DMS53 treated with DMSO at 0.1 percent for 48 hours (cell line): ENCODE measurements at regions not wholly inside any gene's neighbourhood (a gene's known extent, or its start where the extent isn't known, plus 50 kb on each side); places are given as distances from the start of the nearest gene placed in this dataset.
"Not testable (repeated sequence)": the region's sequence is repeated elsewhere in the genome, so short reads cannot be mapped to it uniquely, and the experiment has no call there.

ENCODE experiments used
- DNase-seq: peaks from one replicate; lab custom pipeline; 2025; ENCODE audit not compliant: unreplicated experiment; lab: John Stamatoyannopoulos, UW

DNA sequence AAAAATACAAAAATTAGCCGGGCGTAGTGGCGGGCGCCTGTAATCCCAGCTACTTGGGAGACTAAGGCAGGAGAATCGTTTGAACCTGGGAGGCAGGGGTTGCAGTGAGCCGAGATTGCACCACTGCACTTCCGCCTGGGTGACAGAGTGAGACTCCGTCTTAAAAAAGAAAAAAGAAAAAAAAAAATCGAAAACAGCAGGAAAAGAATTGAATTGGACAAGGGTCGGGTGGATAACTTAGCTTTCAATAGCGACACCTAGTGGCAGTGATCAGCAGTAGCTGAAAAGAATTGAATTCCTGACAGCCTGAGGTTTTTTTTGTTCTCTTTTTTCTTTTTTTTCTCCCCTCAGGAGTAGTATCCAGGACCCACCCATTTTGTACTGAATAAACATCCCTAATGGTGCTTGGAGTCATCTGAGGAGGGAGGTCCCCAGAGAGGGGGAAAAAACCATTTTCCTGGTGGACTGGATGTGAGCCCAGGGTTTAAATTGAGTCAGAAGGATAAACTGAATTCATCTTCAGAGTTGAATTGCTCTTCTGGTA, 55.1 kb downstream of the CYCS start:
- DNase-seq, result peak; percentile 91

DNA sequence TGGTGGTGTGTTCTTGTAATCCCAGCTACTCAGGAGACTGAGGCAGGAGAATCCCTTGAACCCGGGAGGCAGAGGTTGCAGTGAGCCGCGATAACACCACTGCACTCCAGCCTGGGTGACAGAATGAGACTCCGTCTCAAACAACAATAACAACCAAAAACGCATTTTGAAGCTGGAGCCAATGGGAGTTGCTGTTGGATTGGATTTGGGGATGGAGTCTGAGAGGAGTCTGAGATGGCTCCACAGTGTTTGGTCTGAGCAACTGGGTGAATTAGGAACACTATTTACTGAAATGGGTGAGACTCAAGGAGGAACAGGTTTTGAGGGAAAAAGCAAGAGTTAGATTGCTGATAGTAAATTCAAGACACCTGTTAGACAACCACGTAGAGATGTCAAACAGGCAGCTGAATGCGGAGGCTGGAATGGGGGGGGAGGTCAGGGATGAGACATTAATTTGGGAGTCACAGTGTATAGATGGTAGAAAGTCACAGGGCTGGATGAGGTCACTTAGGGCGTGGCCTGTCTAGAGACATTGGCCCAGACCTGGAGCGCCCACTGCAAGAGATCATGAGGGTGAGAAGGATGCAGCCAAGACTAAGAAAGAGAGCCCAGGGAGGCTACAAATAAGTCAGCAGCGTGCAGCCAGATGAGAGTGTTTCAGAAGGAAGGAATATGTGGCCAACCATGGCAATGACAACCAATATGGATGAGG, 56.4 kb downstream of the CYCS start:
- no peak for DNase-seq

DNA sequence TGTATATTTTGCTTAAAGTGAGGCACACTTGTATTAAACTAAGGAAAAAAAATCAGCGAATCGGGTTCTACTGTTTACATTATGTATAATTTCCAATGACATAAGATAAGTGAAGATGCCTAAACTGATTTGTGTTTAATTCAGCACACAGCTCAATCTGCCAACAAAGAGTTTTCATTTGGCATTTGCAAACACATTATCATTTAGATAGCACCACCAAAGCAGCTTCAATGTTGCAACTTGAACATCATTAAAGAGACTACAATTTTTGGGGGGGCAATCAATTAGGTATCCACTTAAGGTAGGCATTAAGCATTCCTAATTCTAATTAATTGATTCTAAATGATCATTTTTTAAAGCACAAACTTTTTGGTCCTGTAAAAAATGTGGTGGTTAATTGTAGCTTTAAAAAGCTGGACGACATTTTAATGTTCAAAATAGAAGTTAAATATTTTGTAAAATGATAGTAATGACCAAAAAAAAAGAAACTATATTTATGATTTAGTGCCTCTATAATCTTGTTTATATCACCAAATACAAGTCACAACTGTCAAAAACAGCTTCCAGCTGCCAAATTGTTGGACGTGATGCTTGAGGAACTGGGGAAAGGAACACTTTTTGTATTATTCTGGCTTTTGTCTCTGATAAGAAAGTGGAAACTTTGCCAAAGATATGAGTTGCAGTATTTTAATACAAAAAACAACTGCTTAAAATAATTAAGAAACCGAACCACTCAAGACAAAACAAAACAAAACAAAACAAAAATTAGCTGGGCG, 57.1 kb downstream of the CYCS start:
- no peak for DNase-seq

DNA sequence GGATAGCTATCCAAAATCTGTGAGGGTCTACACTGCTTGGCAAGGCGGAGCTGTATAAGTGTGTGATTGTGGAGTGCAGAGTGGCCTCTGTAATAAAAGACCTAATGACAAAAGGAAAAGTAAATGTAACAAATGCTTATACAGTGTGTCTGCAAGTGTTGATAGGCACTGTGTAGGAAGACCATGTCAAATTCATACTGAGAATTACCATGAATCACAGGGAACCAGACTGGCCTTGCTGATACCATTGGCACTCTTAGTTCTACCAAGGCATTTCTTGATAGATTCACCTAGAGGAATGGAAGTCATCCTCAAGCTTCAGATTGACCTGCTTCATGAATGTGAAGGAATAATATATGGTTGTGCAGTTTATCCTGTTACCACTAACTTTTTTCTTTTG, 58.8 kb downstream of the CYCS start:
- DNase-seq, result no peak

DNA sequence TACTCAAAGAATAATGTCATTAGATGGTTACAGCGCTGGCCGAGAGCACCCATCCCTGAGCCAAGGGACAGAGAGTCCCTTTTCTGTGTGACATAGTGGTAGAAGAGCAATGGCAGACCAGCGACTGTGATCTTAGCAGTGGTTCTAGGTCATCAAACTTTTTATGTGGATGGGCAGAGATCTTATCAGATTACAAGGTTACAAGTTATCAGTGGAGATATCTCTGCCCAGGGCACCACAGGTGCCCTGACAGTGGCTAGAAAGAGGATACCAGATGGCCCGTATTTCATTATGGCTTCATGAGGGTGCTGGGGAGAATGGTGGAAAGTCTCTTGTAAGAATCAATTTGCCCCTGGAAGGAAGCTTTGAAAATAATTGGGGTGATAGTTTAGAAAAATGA, 62.7 kb downstream of the CYCS start:
- DNase-seq, result no peak

DNA sequence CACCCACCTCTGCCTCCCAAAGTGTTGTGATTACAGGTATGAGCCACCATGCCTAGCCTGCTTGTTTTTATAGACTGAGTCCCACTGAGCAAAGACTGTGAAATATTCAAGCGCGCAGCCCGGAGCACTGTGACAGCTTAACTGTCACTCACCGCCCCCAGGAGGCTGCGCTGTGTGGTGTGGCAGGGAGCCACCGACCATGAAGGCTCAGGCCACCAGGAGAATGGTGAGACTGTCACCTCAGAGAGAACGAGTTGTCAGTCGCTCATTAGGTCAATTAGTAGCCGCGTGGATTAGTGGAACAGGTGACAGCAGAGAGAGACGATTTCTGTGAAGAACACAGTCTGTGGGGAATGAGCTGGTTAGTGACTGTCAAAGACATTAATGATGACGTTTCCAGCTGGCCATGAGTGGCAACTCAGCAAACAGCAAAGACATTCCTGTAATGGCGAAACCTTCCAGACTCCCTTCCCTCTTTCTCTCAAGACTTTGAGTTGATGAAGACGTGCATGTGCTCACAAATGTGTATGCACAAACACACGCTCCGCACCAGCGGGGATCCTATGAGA, 64.5 kb downstream of the CYCS start:
- DNase-seq, result no peak

DNA sequence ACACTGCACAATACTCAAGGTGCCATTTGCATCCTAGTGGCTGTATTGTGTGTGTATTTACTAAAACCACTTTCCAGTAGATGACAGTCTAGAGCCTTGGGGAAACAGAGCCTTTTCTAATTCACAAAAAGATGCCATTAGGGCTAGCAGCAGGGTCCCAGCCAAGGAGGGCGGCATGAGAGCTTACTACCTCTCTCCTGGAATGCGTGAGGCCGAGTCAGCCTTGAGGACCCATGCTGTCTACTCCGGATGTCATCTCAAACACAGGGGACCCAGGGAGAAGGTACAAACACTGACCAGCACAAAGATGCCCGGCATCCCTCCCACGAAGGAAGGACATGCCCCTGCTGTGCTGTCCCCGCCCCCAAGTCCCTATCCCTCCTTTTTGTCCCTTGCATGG, 65.5 kb downstream of the CYCS start:
- DNase-seq, result no peak

DNA sequence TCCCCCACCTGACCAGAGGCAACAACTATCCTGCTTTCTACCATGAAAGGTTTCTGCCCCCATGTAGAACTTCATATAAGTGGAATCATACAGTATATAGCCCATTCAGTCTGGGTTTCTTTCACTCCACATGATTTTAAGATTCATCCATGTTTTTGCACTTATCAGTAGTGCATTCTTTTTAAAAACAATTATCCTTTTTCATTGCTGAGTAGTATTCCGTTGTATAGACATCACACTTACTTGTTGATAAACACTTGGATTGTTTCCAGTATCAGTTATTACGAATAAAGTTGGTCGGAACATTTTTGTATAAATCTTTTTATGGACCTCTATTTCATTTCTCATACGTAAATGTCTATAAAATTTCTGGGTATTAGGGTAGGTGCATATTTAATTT, 68.7 kb downstream of the CYCS start:
- no peak for DNase-seq

DNA sequence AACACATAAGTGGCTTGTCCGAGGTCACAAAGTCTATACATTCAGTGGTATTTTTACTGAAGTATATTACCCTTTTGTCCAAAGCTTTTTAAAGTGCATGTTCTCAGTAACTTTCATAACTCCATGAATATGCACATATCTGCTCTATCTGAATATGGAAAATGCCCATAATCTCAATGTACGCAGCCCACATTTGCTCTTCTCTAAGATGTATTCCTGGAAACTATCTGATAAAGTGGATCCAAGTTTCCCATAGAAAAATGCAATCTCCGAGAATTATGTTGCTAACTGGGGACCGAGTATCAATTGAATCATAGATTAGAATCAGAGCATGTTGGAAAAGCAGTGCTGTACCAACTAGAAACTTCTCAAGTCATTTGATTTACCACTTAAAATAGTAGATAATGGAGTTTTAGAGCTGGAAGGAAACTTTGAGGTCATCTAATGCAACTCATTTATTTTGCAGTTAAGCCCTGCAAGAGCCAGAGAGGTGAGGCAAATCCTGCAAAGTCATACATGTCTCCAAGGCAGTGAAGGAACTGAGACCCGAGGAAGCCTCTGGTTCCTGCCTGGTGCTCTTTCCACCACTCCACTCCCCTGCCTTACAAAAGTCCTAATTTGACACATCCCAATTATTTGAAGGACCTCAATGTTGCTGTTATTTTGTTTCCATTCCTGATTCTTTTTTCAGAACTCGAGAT, 69.4 kb downstream of the CYCS start:
- DNase-seq, result no peak

DNA sequence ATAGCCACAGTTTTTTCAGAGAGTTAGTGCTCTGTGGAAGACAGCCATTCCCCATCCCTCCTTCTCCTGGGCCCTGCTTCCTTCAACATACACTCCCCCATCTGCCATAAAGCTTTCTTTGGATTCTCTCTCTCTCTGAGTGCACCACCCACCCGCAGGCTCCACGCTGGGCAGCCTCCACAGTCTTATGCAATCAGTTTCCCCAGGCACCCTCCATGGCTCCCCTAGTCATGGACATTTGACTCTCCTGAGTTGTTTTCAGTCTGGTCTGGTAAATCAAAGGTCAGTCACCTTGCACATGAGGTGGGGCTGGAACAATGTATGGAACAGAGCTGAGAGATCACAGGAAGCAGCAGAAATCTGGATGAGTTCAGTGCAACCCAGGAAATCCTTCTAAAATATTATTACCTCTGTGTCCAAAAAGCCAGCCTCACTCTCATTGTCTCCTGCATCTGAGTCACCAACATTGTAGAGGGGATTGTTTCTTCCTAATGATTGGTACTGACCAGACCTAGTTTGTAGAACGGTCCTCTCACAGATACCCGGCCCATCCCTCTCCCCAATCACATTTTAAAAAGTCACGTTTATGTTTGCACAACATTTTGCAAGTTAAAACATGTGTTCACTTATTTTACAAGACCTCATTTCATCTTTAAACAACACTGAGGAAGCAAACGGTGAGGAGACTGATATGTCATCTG, 70.1 kb downstream of the CYCS start:
- no peak for DNase-seq

DNA sequence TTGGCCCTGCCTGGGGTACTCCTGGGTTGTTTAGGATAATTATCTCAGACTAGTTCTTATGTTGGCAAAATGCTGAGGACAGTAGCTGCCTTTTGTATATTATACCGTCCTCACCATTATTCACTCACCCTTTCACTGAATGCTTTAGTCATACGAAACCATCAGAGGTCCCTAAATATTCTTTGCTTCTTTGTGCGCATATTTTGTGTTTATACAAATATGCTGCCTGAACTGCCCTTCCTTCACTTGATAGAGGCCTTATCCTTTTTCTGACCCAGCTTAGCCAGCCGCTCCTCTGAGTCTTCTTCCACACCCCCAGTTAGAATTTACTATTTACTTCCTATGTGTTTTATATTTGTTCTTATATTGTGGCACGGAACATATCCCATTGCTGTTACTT, 70.2 kb upstream of the OSBPL3 start:
- no peak for DNase-seq

DNA sequence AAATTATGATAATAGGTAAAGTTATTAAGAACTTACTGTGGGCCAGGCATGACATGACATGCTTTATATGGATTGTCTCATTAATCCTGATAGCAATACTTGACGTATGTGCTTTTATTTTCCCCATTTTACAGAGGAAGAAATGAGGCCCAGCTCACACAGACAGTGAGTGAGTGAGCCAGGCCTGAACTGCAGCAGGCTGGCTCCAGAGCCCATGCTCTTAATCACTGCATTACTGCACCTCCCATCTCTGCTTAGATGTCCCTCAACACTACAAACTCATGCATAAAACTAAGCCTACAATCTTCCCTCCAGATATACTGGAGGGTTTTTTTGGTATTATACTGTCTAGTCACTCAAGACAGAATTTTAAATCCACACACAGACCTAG, 68.5 kb upstream of the OSBPL3 start:
- no peak for DNase-seq

DNA sequence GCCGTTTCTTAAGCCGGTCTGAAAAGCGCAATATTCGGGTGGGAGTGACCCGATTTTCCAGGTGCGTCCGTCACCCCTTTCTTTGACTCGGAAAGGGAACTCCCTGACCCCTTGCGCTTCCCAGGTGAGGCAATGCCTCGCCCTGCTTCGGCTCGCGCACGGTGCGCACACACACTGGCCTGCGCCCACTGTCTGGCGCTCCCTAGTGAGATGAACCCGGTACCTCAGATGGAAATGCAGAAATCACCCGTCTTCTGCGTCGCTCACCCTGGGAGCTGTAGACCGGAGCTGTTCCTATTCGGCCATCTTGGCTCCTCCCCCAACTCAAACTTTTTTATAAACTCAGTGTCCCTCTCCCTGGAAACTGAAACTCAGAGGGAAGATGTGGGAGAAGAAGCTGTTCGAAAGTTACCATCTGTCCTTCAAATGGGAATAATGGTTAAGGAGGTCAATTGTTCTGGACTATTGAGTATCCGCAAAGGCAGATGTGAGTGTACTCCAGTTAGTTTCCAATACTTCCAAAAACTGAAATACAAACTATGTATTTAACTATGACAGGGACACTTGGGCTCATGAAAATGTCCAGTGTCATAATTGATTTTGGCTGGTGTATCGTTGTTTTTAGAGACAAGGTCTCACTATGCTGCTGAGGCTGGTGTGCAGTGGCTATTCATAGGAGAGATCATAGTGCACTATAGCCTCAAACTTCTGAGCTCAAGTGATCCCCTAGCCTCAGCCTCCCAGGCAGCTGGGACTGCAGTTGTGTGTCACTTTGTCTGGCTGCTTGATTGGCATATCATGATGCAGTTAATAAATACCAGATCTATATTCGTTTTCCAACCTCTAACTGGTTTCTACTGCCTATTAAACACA, 67.8 kb upstream of the OSBPL3 start:
- not testable (repeated sequence) for DNase-seq

DNA sequence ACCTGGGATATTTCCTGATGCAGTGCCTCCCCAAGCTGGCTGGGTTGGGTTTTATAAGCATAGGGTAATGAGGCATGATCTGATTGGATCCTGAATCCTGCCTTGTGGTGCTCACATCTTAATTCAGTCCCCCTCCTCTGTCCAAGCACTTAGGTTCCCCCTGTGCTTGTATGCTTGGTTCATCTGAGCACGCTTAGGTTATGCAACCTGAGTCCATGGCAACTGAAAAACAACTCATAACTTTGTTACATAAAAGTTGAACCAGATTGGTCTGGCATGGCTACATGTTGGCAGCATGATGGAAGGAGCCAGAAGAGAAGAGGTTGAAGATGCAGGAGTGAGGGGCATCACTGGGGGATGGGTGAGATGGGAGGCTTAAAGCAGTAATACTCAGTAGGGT, 57.3 kb upstream of the OSBPL3 start:
- no peak for DNase-seq

DNA sequence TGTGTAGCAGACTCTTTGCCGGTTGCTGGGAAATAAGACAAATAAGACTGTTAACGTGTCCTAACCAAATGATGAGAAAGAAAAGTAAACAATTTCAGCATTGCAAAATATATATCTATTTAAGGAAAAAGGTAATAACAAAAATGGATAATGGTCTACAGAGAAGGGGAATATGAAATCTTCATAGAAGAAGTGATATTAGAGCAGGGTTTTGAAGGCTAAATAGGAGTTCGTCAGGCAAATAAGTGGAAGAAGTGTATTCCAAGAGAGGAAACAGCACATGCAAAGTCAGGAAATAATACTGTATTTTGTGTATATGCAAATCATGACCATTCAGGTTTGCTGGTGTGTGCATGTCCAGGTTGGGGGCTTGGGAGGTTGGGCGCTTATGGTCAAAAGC, 55.3 kb upstream of the OSBPL3 start:
- DNase-seq, result no peak

DNA sequence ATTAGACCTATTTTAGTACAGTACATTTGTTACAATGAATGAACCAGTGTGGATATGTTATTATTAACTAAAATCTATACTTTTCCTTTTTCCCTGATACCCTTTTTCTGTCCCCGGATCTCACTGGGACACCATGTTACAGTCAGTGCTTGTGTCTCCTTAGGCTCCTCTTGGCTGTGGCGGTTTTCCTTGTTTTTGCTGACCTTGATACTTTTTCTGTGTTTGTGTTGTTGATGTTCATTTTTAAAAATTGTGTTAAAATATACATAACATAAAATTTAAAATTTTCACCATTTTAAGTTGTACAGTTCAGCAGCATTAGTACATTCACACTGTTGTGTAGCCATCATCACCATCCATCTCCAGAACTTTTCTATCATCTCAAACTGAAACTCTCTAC, 54.2 kb upstream of the OSBPL3 start:
- DNase-seq, result no peak

DNA sequence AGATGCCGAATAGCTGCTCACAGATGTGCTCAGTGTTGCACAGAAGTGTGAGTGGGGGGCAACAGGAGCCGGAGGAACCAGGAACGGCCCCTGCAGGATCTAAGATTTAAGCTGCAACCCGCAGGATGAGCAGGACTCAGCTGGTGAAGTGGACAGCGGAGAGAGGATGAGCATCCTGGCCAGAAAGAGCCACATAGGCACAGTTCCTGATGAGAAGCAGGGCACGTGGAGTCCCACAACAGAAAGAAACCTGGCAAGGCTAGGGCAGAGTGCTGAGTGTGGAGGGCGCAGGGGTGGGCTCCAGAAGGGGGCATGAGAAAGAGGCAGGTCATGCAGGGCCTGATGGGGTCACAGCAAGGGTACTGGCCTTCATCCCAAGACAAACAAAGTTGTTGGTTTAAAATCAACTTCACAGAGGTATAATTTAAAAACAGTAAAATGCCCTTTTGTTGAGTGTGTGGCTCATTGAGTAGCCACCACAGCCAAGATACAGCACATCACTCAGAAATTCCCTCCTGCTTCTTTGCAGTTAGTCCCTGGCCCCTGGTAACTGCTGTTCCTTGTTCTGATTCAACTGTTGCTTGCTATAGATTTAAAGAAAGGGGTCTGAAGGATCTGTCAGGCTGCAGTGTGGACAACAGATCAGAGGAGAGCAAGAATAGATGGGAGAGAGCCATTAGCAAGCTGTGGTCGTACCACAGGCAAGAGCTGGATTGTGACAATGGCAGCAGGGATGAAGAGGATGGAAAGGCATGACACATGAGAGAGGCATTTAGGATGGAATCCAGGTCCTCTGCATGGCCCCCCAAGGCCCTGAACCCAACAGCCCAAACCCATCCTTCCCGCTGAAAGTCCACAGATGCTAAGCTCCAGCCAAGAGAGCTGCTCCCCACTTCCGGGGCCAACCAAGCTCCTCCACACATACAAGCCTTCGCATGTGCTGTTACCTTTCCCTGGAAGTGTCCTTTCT, 53.1 kb upstream of the OSBPL3 start:
- DNase-seq, result peak; percentile 36

DNA sequence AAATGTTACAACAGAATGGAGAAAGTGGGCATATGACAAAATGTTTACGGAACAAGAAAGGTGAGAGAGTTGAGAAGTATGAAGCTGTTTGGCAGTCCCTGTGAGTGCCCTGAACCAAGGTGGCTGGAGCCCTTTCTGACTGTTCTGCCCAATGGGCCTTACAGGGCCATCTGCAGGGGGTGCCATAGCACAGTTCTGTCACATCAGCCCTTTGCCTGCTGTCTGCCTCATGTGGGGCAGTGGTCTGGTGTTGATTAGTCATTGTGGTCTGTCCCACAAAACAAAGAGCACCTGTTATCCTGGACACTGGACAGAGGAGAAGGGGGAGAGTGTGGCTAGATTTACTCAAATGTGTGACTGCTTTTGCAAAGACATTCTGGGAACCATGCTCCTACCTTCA, 51.5 kb upstream of the OSBPL3 start:
- no peak for DNase-seq

DNA sequence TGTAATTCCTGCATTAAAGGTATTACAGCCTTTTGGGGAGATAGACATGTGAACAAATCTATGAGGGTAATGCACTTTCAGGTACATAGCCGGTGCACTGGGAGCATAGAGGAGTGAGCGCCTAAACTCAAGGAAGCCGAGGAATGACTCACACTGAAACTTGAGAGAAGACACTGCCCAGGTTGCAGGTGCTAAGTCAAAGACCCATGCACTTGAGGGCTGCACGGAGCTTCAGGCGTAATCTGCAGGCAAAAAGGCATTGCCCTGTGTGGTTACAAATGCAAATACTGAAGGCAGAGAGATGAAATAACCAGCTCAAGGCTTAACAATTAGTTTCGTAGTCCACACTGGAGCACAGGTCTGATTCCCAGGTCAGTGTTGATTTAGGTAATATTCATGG, 51.0 kb upstream of the OSBPL3 start:
- no peak for DNase-seq
